ENCODE measurements at regions not wholly inside any gene's neighbourhood (a gene's known extent, or its start where the extent isn't known, plus 50 kb on each side); places are given as distances from the start of the nearest gene placed in this dataset.
A peak's percentile ranks its signal among the peaks of the same experiment; 100 is the strongest.

DNA sequence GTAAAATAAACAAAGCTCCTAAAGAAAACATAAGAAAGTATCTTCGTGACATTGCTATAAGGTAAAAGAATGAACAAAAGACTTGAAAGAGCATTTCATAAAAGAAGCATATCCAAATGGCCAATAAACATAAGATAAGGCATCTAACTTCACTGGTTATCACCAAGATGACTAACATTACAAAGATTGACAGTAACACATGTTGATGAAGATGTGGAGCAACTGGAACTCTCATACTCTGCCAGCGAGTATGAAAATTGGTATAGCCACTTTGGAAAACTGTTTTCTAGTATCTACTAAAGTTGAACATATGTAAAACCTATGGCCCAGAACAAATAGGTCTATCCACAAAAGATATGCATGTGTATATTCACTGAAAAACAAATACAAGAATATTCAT is 150.5 kb downstream of the SNX18 start (continued):
- TF ChIP-seq POLR2AphosphoS5 (IDR thresholded peaks at IDR 0.05; ENCODE audit: low read depth, low read length), result no peak

DNA sequence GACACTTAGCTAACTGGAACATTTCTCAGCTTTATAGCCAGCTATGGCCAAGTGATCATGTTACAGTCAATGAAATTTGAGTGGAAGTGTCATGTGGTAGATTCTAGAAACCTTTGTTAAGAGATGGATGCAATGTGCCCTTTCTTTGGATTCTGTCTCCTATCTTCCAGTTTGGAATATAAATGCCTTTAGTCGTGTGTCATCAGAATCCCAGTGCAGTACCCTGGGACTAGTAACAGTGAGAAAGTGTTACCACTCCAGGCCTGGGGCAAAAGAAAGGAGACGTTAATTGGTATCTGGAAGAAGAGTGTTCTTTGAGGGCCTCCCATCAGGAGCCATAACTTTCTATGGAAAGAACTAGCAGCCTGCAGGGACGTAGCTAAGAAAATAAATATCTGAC is 149.6 kb downstream of the SNX18 start:
- Histone ChIP-seq H3K4me3 (ENCODE audit: low read depth in 2 of 2, low read length in 1 of 2) (no peak overlapping the region), H3K4me1 (ENCODE audit: control insufficient read depth in 1 of 2, insufficient read depth in 2 of 2, low read depth in 1 of 2, low read length in 1 of 2) (peaks cover 0 to 4% of the 10 kb centered on the region in 2 experiments; a peak in 1 of 4 replicates), H3K27me3 (ENCODE audit: insufficient read depth) (no peaks in the 10 kb centered on the region), H3K4me2 (no peak overlapping the region), H3K79me2 (ENCODE audit: insufficient read depth) (no peaks in the 10 kb centered on the region), H3K36me3 (replicated peaks in 1 of 2; ENCODE audit: control insufficient read depth in 1 of 2, insufficient read depth in 2 of 2, low read length in 1 of 2) (no peaks in the 10 kb centered on the region), H4K20me1 (ENCODE audit: insufficient read depth) (no peaks in the 10 kb centered on the region), H3K9ac (no peak overlapping the region), H3K27ac (ENCODE audit: low read depth in 2 of 2, low read length in 1 of 2) (no peak overlapping the region), H2AFZ (ENCODE audit: low read depth) (no peak overlapping the region), H3K9me2 (no peaks in the 10 kb centered on the region), H3K9me3 (no peaks in the 10 kb centered on the region), H3F3A (replicated peaks; ENCODE audit: insufficient read depth) (no peaks in the 10 kb centered on the region)
- POLR2A ChIA-PET, result no interaction called here
- WGBS (ENCODE audit: low lambda C conversion rate), result 31% methylated on average over 3 of the region's 3 CpGs
- DNase-seq, result no peak
- CTCF ChIA-PET, result no interaction called here
- TF ChIP-seq, protein P1, sequence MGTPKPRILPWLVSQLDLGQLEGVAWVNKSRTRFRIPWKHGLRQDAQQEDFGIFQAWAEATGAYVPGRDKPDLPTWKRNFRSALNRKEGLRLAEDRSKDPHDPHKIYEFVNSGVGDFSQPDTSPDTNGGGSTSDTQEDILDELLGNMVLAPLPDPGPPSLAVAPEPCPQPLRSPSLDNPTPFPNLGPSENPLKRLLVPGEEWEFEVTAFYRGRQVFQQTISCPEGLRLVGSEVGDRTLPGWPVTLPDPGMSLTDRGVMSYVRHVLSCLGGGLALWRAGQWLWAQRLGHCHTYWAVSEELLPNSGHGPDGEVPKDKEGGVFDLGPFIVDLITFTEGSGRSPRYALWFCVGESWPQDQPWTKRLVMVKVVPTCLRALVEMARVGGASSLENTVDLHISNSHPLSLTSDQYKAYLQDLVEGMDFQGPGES (IDR thresholded peaks at IDR 0.05; ENCODE audit: low read depth, low read length), result no peak
- TF ChIP-seq, protein P2, sequence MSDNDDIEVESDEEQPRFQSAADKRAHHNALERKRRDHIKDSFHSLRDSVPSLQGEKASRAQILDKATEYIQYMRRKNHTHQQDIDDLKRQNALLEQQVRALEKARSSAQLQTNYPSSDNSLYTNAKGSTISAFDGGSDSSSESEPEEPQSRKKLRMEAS (IDR thresholded peaks at IDR 0.05; ENCODE audit: low read depth), result no peak
- TF ChIP-seq RCOR1 (IDR thresholded peaks at IDR 0.05; ENCODE audit: low read length) (no peak), RFX5 (IDR thresholded peaks at IDR 0.05; ENCODE audit: low read length) (no peak), JUND (IDR thresholded peaks at IDR 0.05) (no peak), FOXM1 (IDR thresholded peaks at IDR 0.05; ENCODE audit: low read depth) (no peak), MEF2A (IDR thresholded peaks at IDR 0.05; ENCODE audit: borderline replicate concordance, low read depth) (no peak), TCF12 (IDR thresholded peaks at IDR 0.05) (no peak)
- TF ChIP-seq, protein P3, sequence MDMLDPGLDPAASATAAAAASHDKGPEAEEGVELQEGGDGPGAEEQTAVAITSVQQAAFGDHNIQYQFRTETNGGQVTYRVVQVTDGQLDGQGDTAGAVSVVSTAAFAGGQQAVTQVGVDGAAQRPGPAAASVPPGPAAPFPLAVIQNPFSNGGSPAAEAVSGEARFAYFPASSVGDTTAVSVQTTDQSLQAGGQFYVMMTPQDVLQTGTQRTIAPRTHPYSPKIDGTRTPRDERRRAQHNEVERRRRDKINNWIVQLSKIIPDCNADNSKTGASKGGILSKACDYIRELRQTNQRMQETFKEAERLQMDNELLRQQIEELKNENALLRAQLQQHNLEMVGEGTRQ (IDR thresholded peaks at IDR 0.05; ENCODE audit: borderline replicate concordance, low read depth, low read length), result no peak
- TF ChIP-seq, protein P4, sequence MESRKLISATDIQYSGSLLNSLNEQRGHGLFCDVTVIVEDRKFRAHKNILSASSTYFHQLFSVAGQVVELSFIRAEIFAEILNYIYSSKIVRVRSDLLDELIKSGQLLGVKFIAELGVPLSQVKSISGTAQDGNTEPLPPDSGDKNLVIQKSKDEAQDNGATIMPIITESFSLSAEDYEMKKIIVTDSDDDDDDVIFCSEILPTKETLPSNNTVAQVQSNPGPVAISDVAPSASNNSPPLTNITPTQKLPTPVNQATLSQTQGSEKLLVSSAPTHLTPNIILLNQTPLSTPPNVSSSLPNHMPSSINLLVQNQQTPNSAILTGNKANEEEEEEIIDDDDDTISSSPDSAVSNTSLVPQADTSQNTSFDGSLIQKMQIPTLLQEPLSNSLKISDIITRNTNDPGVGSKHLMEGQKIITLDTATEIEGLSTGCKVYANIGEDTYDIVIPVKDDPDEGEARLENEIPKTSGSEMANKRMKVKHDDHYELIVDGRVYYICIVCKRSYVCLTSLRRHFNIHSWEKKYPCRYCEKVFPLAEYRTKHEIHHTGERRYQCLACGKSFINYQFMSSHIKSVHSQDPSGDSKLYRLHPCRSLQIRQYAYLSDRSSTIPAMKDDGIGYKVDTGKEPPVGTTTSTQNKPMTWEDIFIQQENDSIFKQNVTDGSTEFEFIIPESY (IDR thresholded peaks at IDR 0.05; ENCODE audit: borderline replicate concordance, low read depth), result no peak

DNA sequence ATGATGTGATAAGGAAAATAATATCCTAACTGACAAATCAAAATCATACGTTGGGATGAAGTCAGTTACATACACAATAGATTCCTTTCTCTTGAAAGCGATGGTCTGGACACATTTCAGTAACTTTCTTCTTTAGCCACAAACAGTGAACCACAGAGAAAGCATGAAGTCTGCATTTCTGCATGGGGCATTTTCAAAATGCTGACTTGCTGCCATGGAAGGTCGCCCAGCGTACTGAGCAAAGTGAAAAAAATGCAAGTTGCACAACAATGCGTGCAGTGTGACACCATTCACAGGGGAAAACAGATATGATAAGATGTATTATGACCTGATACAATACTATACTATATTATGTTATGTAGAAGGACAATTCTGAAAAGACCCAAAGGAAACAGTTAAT is 146.3 kb downstream of the SNX18 start:
- no peaks in the 10 kb centered on the region for H3K9me3 ChIP-seq
- no peak overlapping the region for H3K4me2 ChIP-seq
- POLR2A ChIA-PET, result no interaction called here
- TF ChIP-seq FOSL2 (IDR thresholded peaks at IDR 0.05; ENCODE audit: borderline replicate concordance, low read depth) (no peak), TAF1 (IDR thresholded peaks at IDR 0.05; ENCODE audit: borderline replicate concordance, low read depth, low read length) (no peak), TCF12 (IDR thresholded peaks at IDR 0.05) (peak; percentile 44; the same call in 1 of the 2 replicates), FOXJ3 (CRISPR knock-in tag; IDR thresholded peaks at IDR 0.05) (no peak), SIN3A (IDR thresholded peaks at IDR 0.05; ENCODE audit: borderline replicate concordance, low read depth, low read length) (no peak), MEF2A (IDR thresholded peaks at IDR 0.05; ENCODE audit: borderline replicate concordance, low read depth) (no peak), MXI1 (IDR thresholded peaks at IDR 0.05; ENCODE audit: low read depth, low read length) (no peak), NRF1 (IDR thresholded peaks at IDR 0.05; ENCODE audit: low read depth, low read length) (no peak), RAD21 (IDR thresholded peaks at IDR 0.05; ENCODE audit: low read length) (no peak), JUND (IDR thresholded peaks at IDR 0.05) (0 out of 2 replicates have a peak, but pooled peaks have one; percentile 34)
- TF ChIP-seq, protein P2 (IDR thresholded peaks at IDR 0.05; ENCODE audit: low read depth), result no peak
- TF ChIP-seq, protein P4 (IDR thresholded peaks at IDR 0.05; ENCODE audit: borderline replicate concordance, low read depth), result no peak
- TF ChIP-seq, protein P5, sequence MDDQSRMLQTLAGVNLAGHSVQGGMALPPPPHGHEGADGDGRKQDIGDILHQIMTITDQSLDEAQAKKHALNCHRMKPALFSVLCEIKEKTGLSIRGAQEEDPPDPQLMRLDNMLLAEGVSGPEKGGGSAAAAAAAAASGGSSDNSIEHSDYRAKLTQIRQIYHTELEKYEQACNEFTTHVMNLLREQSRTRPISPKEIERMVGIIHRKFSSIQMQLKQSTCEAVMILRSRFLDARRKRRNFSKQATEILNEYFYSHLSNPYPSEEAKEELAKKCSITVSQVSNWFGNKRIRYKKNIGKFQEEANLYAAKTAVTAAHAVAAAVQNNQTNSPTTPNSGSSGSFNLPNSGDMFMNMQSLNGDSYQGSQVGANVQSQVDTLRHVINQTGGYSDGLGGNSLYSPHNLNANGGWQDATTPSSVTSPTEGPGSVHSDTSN (IDR thresholded peaks at IDR 0.05), result peak; percentile 28; the same call in 1 of the 2 replicates

More for the DNA sequence above, 146.3 kb downstream of the SNX18 start:
- 25% methylated on average over 5 of the region's 5 CpGs for WGBS (ENCODE audit: low lambda C conversion rate)
- Histone ChIP-seq H3K27ac (ENCODE audit: low read depth in 2 of 2, low read length in 1 of 2) (no peak overlapping the region), H3K4me1 (ENCODE audit: control insufficient read depth in 1 of 2, insufficient read depth in 2 of 2, low read depth in 1 of 2, low read length in 1 of 2) (no peaks in the 10 kb centered on the region; a peak in 1 of 4 replicates), H4K20me1 (ENCODE audit: insufficient read depth) (no peaks in the 10 kb centered on the region), H3K79me2 (ENCODE audit: insufficient read depth) (no peaks in the 10 kb centered on the region), H3K27me3 (ENCODE audit: insufficient read depth) (no peaks in the 10 kb centered on the region), H3K9ac (no peak overlapping the region), H3F3A (replicated peaks; ENCODE audit: insufficient read depth) (no peaks in the 10 kb centered on the region), H3K9me2 (no peaks in the 10 kb centered on the region), H2AFZ (ENCODE audit: low read depth) (no peak overlapping the region), H3K4me3 (ENCODE audit: low read depth in 2 of 2, low read length in 1 of 2) (no peak overlapping the region), H3K36me3 (replicated peaks in 1 of 2; ENCODE audit: control insufficient read depth in 1 of 2, insufficient read depth in 2 of 2, low read length in 1 of 2) (no peaks in the 10 kb centered on the region)
- DNase-seq, result no peak
- CTCF ChIA-PET, result no interaction called here

Data from SK-N-SH (cell line).